ENCODE measurements at regions not wholly inside any gene's neighbourhood (a gene's known extent, or its start where the extent isn't known, plus 50 kb on each side); places are given as distances from the start of the nearest gene placed in this dataset.

GRCh38 chr13:71260246-71260645, 606.8 kb downstream of the DACH1 start:
- Histone ChIP-seq H3K27me3 (no peaks in the 10 kb centered on the region), H3K36me3 (no peaks in the 10 kb centered on the region), H3K9me3 (no peaks in the 10 kb centered on the region), H3K4me1 (no peaks in the 10 kb centered on the region), H3K27ac (no peak overlapping the region), H3K4me3 (no peak overlapping the region)
- ATAC-seq (ENCODE audit: low FRiP score in 2 of 2) (no peak), DNase-seq (no peak)
- TF ChIP-seq POLR2AphosphoS5 (IDR thresholded peaks at IDR 0.05) (no peak), POLR2A (IDR thresholded peaks at IDR 0.05) (no peak), EP300 (IDR thresholded peaks at IDR 0.05) (no peak), CTCF (IDR thresholded peaks at IDR 0.05) (no peak)
- 44 to 68% methylated on average over 1 of the region's 1 CpG for WGBS, 2 donors

GRCh38 chr13:71255633-71256032, 611.4 kb downstream of the DACH1 start:
- Histone ChIP-seq H3K36me3 (no peaks in the 10 kb centered on the region), H3K4me3 (no peak overlapping the region), H3K27ac (no peak overlapping the region), H3K4me1 (peaks cover 0 to 4% (median 0%) of the 10 kb centered on the region in 4 donors), H3K27me3 (no peaks in the 10 kb centered on the region), H3K9me3 (no peaks in the 10 kb centered on the region)
- TF ChIP-seq POLR2A (IDR thresholded peaks at IDR 0.05), result no peak
- TF ChIP-seq POLR2AphosphoS5 (IDR thresholded peaks at IDR 0.05), result no peak
- no peak for TF ChIP-seq EP300 (IDR thresholded peaks at IDR 0.05)
- no peak for TF ChIP-seq CTCF (IDR thresholded peaks at IDR 0.05)
- DNase-seq, result no peak
- ATAC-seq (ENCODE audit: low FRiP score in 2 of 2), result no peak
- WGBS, 2 donors, result 81 to 88% methylated on average over 1 of the region's 1 CpG

- no peak overlapping the region for H3K4me3 ChIP-seq
- no peak for DNase-seq
- H3K9me3 ChIP-seq, result no peaks in the 10 kb centered on the region
- H3K27ac ChIP-seq, result no peak overlapping the region
- no peak for ATAC-seq (ENCODE audit: low FRiP score in 2 of 2)
- H3K27me3 ChIP-seq, result no peaks in the 10 kb centered on the region
- no peaks in the 10 kb centered on the region for H3K36me3 ChIP-seq
- WGBS, 2 donors, result 90 to 96% methylated on average over 4 of the region's 4 CpGs
- TF ChIP-seq POLR2A (IDR thresholded peaks at IDR 0.05) (no peak), EP300 (IDR thresholded peaks at IDR 0.05) (no peak), POLR2AphosphoS5 (IDR thresholded peaks at IDR 0.05) (no peak), CTCF (IDR thresholded peaks at IDR 0.05) (no peak)
- peaks cover 0 to 4% (median 0%) of the 10 kb centered on the region in 4 donors for H3K4me1 ChIP-seq
Measured at GRCh38 chr13:71254384-71254783, 612.6 kb downstream of the DACH1 start.

GRCh38 chr13:71252184-71252704, 614.8 kb downstream of the DACH1 start:
- TF ChIP-seq CTCF (IDR thresholded peaks at IDR 0.05) (no peak), EP300 (IDR thresholded peaks at IDR 0.05) (no peak), POLR2A (IDR thresholded peaks at IDR 0.05) (no peak), POLR2AphosphoS5 (IDR thresholded peaks at IDR 0.05) (no peak)
- WGBS, 2 donors, result 20 to 22% methylated on average over 4 of the region's 4 CpGs
- H3K9me3 ChIP-seq, result no peaks in the 10 kb centered on the region
- peaks cover 0 to 4% (median 0%) of the 10 kb centered on the region in 4 donors for H3K4me1 ChIP-seq
- H3K27me3 ChIP-seq, result no peaks in the 10 kb centered on the region
- ATAC-seq (ENCODE audit: low FRiP score in 2 of 2), result no peak
- H3K4me3 ChIP-seq, result no peak overlapping the region
- peak overlapping the region in 1 of 4 donors; percentile 22 for H3K27ac ChIP-seq
- H3K36me3 ChIP-seq, result no peaks in the 10 kb centered on the region
- no peak for DNase-seq

- H3K9me3 ChIP-seq, result no peaks in the 10 kb centered on the region
- H3K36me3 ChIP-seq, result no peaks in the 10 kb centered on the region
- no peak for ATAC-seq (ENCODE audit: low FRiP score in 2 of 2)
- H3K4me3 ChIP-seq, result no peak overlapping the region
- H3K4me1 ChIP-seq, result peaks cover 0 to 4% (median 0%) of the 10 kb centered on the region in 4 donors
- H3K27ac ChIP-seq, result no peak overlapping the region
- WGBS, 2 donors, result 72 to 81% methylated on average over 4 of the region's 4 CpGs
- TF ChIP-seq CTCF (IDR thresholded peaks at IDR 0.05) (no peak), EP300 (IDR thresholded peaks at IDR 0.05) (no peak), POLR2AphosphoS5 (IDR thresholded peaks at IDR 0.05) (no peak), POLR2A (IDR thresholded peaks at IDR 0.05) (no peak)
- no peak for DNase-seq
- no peaks in the 10 kb centered on the region for H3K27me3 ChIP-seq
Measured at GRCh38 chr13:71251292-71251951, 615.6 kb downstream of the DACH1 start.
